BJ (cell line): ENCODE measurements at regions not wholly inside any gene's neighbourhood (a gene's known extent, or its start where the extent isn't known, plus 50 kb on each side); places are given as distances from the start of the nearest gene placed in this dataset.

Experiments used
- CTCF ChIA-PET: fragments of 350-600 bp; formaldehyde crosslinking; extraction: SDS; loops from one replicate; lab custom pipeline; 2021; ENCODE audit warnings: antibody characterized with exemption, inconsistent platforms; lab: Yijun Ruan, JAX
- POLR2A ChIA-PET: fragments of 300-600 bp; sonication (Branson Sonifier 250); formaldehyde crosslinking; extraction: SDS; loops from one replicate; lab custom pipeline; 2021; ENCODE audit warnings: antibody characterized with exemption; lab: Charles Lee
- DNase-seq: peaks from one replicate; pipeline ENCODE4 v3.0.0-alpha.2; 2011; ENCODE audit warnings: low read depth
- H3K27me3 ChIP-seq: 2 replicates; pipeline ENCODE4 v1.6.0; 2011; ENCODE audit warnings: low read length; ENCODE audit not compliant: control insufficient read depth, insufficient read depth
- H3K36me3 ChIP-seq: 2 replicates; pipeline ENCODE4 v1.5.1; 2011; ENCODE audit warnings: low read length; ENCODE audit not compliant: control insufficient read depth, insufficient read depth
- H3K4me3 ChIP-seq: 2 replicates; pipeline ENCODE4 v1.5.1; 2011; ENCODE audit warnings: low read depth, mild to moderate bottlenecking, control low read depth, low read length
- CTCF ChIP-seq: IDR thresholded peaks from 2 replicates; pipeline ENCODE4 v1.5.1; 2011; ENCODE audit warnings: low read depth, mild to moderate bottlenecking, control low read depth, inconsistent platforms, low read length, moderate library complexity; ENCODE audit not compliant: insufficient read depth

- DNase-seq = no peak
- ChIA-PET POLR2A (no interaction called here), CTCF (interaction anchor here (0.6 kb wide), 2 partner anchors 419 to 850 kb away, joined by 3 read pairs; no protein-coding TSS in a partner anchor)
- H3K36me3 ChIP-seq = no peaks in the 10 kb centered on the region
- no peak overlapping the region for H3K4me3 ChIP-seq
- TF ChIP-seq CTCF = no peak
- H3K27me3 ChIP-seq = 0 out of 2 replicates have a peak, but pooled peaks cover 3% of the 10 kb centered on the region
Measured at GRCh38 chr13:97826421-97827012, 127.0 kb upstream of the IPO5 start.

GRCh38 chr13:97834250-97834649, 119.2 kb upstream of the IPO5 start:
- Histone ChIP-seq H3K4me3 (no peak overlapping the region), H3K36me3 (no peaks in the 10 kb centered on the region), H3K27me3 (0 out of 2 replicates have a peak, but pooled peaks cover 1% of the 10 kb centered on the region)
- no peak for TF ChIP-seq CTCF
- POLR2A ChIA-PET = no interaction called here
- CTCF ChIA-PET = no interaction called here
- DNase-seq = no peak

- DNase-seq = no peak
- TF ChIP-seq CTCF = no peak
- Histone ChIP-seq H3K36me3 (no peaks in the 10 kb centered on the region), H3K4me3 (no peak overlapping the region), H3K27me3 (peaks cover 6% of the 10 kb centered on the region; the same call in 1 of the 2 replicates)
- ChIA-PET POLR2A (no interaction called here), CTCF (interaction anchor here (0.5 to 1.6 kb wide), 2 partner anchors 13 to 1201 kb away, joined by 3 to 7 read pairs; no protein-coding TSS in a partner anchor)
Measured at GRCh38 chr13:97843189-97843588, 110.3 kb upstream of the IPO5 start.

- ChIA-PET CTCF (interaction anchor here (1.6 kb wide), 1 partner anchor 12 kb away, joined by 7 read pairs; no protein-coding TSS in a partner anchor), POLR2A (no interaction called here)
- Histone ChIP-seq H3K27me3 (peaks cover 8% of the 10 kb centered on the region; the same call in 1 of the 2 replicates), H3K36me3 (no peaks in the 10 kb centered on the region), H3K4me3 (no peak overlapping the region)
- TF ChIP-seq CTCF = no peak
- no peak for DNase-seq
Measured at GRCh38 chr13:97844151-97844550, 109.3 kb upstream of the IPO5 start.

GRCh38 chr13:97848886-97849285, 104.6 kb upstream of the IPO5 start:
- POLR2A ChIA-PET = interaction anchor here (0.5 kb wide), 1 partner anchor 621 kb away, joined by 4 read pairs; no protein-coding TSS in a partner anchor
- Histone ChIP-seq H3K36me3 (no peaks in the 10 kb centered on the region), H3K27me3 (peaks cover 2% of the 10 kb centered on the region; the same call in 1 of the 2 replicates), H3K4me3 (no peak overlapping the region)
- CTCF ChIA-PET = interaction anchor here (0.7 to 2.6 kb wide), 8 partner anchors 8 to 805 kb away, joined by 3 to 8 read pairs (median 3); no protein-coding TSS in a partner anchor
- no peak for DNase-seq
- no peak for TF ChIP-seq CTCF
